IPS DF 6.9 (cell line): ENCODE measurements at regions not wholly inside any gene's neighbourhood (a gene's known extent, or its start where the extent isn't known, plus 50 kb on each side); places are given as distances from the start of the nearest gene placed in this dataset.
"Not testable (repeated sequence)": the region's sequence is repeated elsewhere in the genome, so short reads cannot be mapped to it uniquely, and the experiment has no call there.

Experiments
- DNase-seq: peaks from one replicate; pipeline ENCODE4 v3.0.0-alpha.2; 2013; ENCODE audit warnings: low read depth, low spot score
- H3K27ac ChIP-seq: one replicate; pipeline ENCODE4 v1.5.1; 2013; ENCODE audit warnings: low read length, control low read depth
- H3K27me3 ChIP-seq: 2 replicates; pipeline ENCODE4 v1.6.1; 2013; ENCODE audit warnings: mild to moderate bottlenecking, low read length; ENCODE audit not compliant: control insufficient read depth, insufficient read depth
- H3K36me3 ChIP-seq: 2 replicates; pipeline ENCODE4 v1.6.1; 2013; ENCODE audit warnings: low read length; ENCODE audit not compliant: control insufficient read depth, insufficient read depth
- H3K4me1 ChIP-seq: 2 replicates; pipeline ENCODE4 v1.6.1; 2013; ENCODE audit warnings: low read length; ENCODE audit not compliant: control insufficient read depth, insufficient read depth
- H3K4me3 ChIP-seq: 2 replicates; pipeline ENCODE4 v1.5.1; 2013; ENCODE audit warnings: mild to moderate bottlenecking, low read length
- H3K9me3 ChIP-seq: 2 replicates; pipeline ENCODE4 v1.6.1; 2013; ENCODE audit warnings: low read length, inconsistent platforms; ENCODE audit not compliant: control insufficient read depth, insufficient read depth
- WGBS: extraction: QIAGEN DNeasy Blood & Tissue Kit; methylation state at CpG from one replicate; pipeline ENCODE4 v1.1.7; 2013; ENCODE audit warnings: mixed read lengths, missing lambda C conversion rate; ENCODE audit not compliant: insufficient read length, insufficient coverage; 5-methylcytosine and 5-hydroxymethylcytosine counted together

GRCh38 chr21:16454399-16454798, 724.6 kb downstream of the USP25 start:
- DNase-seq, result no peak
- Histone ChIP-seq H3K9me3 (no peaks in the 10 kb centered on the region), H3K4me3 (no peak overlapping the region)

DNA sequence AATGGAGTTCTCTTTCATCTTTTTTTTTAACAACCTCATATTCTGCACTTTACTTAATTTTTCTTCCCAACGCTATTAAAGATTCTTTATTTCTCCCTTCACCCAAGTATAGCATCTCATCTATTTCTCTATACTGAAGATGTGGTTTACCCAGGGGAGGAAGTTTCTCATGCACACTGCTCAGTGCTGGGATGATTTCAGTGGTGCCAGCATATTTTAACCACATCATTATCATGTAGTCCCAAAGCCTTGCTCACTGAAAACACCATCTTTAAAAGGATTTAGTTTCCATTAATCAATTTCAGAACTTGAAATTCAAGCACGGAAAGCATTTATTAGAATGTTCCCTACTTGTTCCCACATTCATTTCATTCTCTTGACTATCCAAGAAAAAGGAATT, 725.7 kb downstream of the USP25 start:
- no peaks in the 10 kb centered on the region for H3K9me3 ChIP-seq
- H3K36me3 ChIP-seq, result no peaks in the 10 kb centered on the region
- WGBS, result 100% methylated on average over 1 of the region's 2 CpGs
- no peaks in the 10 kb centered on the region for H3K4me1 ChIP-seq
- no peak for DNase-seq
- H3K27me3 ChIP-seq, result no peaks in the 10 kb centered on the region
- no peak overlapping the region for H3K27ac ChIP-seq
- H3K4me3 ChIP-seq, result no peak overlapping the region

More at GRCh38 chr21:16454399-16454798, 724.6 kb downstream of the USP25 start:
- no peaks in the 10 kb centered on the region for H3K36me3 ChIP-seq
- no peaks in the 10 kb centered on the region for H3K27me3 ChIP-seq
- no peaks in the 10 kb centered on the region for H3K4me1 ChIP-seq
- H3K27ac ChIP-seq, result no peak overlapping the region

DNA sequence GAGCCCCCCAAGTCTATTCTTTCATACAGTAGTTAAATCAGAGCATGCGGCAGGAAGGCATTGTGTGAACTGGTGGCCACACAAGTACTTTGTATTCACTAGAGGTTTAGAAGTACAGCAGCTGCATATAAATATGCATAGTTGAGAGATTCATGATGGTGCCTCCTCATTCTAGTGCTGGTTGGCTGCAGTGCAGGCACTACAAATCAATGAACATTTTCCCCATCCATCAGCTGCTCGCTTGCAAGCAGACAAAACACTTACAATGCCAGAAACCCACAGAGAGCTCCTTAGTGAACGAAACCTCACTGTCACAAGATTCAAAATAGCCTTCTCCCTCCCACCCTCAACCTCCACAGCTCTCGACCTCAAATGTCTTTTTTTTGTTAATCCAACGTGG, 726.2 kb downstream of the USP25 start:
- Histone ChIP-seq H3K27ac (no peak overlapping the region), H3K36me3 (no peaks in the 10 kb centered on the region), H3K4me1 (no peaks in the 10 kb centered on the region), H3K9me3 (no peaks in the 10 kb centered on the region), H3K27me3 (no peaks in the 10 kb centered on the region), H3K4me3 (no peak overlapping the region)
- DNase-seq, result no peak
- no CpG with 5 or more reads among the region's 5 CpGs for WGBS

- Histone ChIP-seq H3K9me3 (no peaks in the 10 kb centered on the region), H3K27me3 (no peaks in the 10 kb centered on the region), H3K4me3 (no peak overlapping the region), H3K27ac (no peak overlapping the region), H3K36me3 (no peaks in the 10 kb centered on the region), H3K4me1 (no peaks in the 10 kb centered on the region)
- DNase-seq, result no peak
- WGBS, result no CpG with 5 or more reads among the region's 5 CpGs
Observed at GRCh38 chr21:16457498-16457897, 727.7 kb downstream of the USP25 start.

DNA sequence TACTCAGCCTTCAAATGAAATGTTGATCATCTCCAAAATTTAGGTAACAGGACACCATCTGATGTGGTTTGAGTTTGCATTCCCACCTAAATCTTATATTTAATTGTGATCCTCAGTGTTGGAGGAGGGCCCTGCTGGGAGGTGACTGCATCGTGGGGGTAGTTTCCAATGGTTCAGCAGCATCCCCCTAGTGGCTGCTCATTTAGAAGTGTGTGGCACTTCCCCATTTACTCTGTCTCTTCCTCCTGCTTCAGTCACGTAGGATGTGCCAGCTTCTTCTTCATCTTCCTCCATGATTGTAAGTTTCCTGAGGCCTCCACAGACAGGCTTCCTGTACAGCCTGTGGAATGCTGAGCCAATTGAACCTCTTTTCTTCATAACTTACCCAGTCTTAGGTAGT, 731.2 kb downstream of the USP25 start:
- no CpG with 5 or more reads among the region's 2 CpGs for WGBS
- H3K36me3 ChIP-seq, result no peaks in the 10 kb centered on the region
- no peak overlapping the region for H3K4me3 ChIP-seq
- H3K4me1 ChIP-seq, result no peaks in the 10 kb centered on the region
- H3K27me3 ChIP-seq, result no peaks in the 10 kb centered on the region
- H3K9me3 ChIP-seq, result no peaks in the 10 kb centered on the region
- DNase-seq, result peak; percentile 22
- H3K27ac ChIP-seq, result no peak overlapping the region

DNA sequence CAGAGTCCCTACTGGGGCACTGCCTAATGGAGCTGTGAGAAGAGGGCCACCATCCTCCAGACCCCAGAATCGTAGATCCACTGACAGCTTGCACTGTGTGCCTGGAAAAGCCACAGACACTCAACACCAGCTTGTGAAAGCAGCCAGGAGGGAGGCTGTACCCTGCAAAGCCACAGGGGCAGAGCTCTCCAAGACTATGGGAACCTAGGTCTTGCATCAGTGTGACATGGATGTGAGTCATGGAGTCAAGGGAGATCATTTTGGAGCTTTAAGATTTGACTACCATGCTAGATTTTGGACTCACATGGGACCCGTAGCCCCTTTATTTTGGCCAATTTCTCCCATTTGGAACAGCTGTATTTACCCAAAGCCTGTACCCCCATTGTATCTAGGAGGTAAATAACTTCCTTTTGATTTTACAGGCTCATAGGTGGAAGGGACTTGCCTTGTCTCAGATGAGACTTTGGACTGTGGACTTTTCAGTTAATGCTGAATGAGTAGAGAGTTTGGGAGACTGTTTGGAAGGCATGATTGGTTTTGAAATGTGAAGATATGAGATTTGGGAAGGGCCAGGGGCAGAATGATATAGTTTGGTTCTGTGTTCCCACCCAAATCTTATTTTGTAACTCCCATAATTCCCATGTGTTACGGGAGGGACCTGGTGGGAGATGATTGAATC, 734.6 kb downstream of the USP25 start:
- not testable (repeated sequence) for H3K36me3 ChIP-seq, H3K9me3 ChIP-seq, H3K27me3 ChIP-seq, DNase-seq, H3K27ac ChIP-seq, H3K4me1 ChIP-seq, H3K4me3 ChIP-seq
- no CpG with 5 or more reads among the region's 3 CpGs for WGBS

DNA sequence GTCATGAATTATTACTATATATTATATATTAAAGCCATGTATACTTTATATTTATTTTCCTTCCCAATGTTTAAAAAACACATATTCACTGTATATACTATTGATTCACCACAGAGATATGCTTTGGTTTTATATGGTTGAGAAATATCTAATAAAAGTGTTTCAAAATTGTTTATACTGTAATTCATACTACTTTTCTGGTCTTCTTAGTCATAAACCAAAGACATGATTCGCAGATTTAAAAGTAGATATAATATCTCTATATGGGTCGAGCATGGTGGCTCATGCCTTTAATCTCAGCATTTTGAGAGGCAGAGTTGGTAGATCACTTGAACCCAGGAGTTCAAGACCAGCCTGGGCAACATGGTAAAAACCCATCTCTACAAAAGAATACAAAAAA, 738.4 kb downstream of the USP25 start:
- WGBS, result no CpG with 5 or more reads among the region's 2 CpGs
- Histone ChIP-seq H3K27me3 (no peaks in the 10 kb centered on the region), H3K4me3 (no peak overlapping the region), H3K36me3 (no peaks in the 10 kb centered on the region), H3K4me1 (no peaks in the 10 kb centered on the region), H3K27ac (no peak overlapping the region), H3K9me3 (no peaks in the 10 kb centered on the region)
- DNase-seq, result no peak

GRCh38 chr21:16473988-16474387, 744.2 kb downstream of the USP25 start:
- no peak overlapping the region for H3K27ac ChIP-seq
- H3K27me3 ChIP-seq, result no peaks in the 10 kb centered on the region
- H3K36me3 ChIP-seq, result no peaks in the 10 kb centered on the region
- H3K9me3 ChIP-seq, result no peaks in the 10 kb centered on the region
- no peak for DNase-seq
- WGBS, result no CpG with 5 or more reads among the region's 2 CpGs
- no peaks in the 10 kb centered on the region for H3K4me1 ChIP-seq
- no peak overlapping the region for H3K4me3 ChIP-seq

- H3K36me3 ChIP-seq, result no peaks in the 10 kb centered on the region
- no peak overlapping the region for H3K4me3 ChIP-seq
- no peak overlapping the region for H3K27ac ChIP-seq
- no peaks in the 10 kb centered on the region for H3K9me3 ChIP-seq
- H3K27me3 ChIP-seq, result no peaks in the 10 kb centered on the region
- no CpG with 5 or more reads among the region's 2 CpGs for WGBS
- no peaks in the 10 kb centered on the region for H3K4me1 ChIP-seq
- no peak for DNase-seq
Observed at GRCh38 chr21:16476056-16476825, 746.5 kb downstream of the USP25 start.

GRCh38 chr21:16488042-16488441, 758.3 kb downstream of the USP25 start:
- Histone ChIP-seq H3K36me3 (no peaks in the 10 kb centered on the region), H3K27ac (no peak overlapping the region), H3K4me1 (no peaks in the 10 kb centered on the region), H3K27me3 (no peaks in the 10 kb centered on the region), H3K4me3 (no peak overlapping the region), H3K9me3 (no peaks in the 10 kb centered on the region)
- no CpG with 5 or more reads among the region's 2 CpGs for WGBS
- DNase-seq, result no peak

GRCh38 chr21:16492356-16492755, 762.6 kb downstream of the USP25 start:
- H3K4me3 ChIP-seq, result no peak overlapping the region
- H3K4me1 ChIP-seq, result no peaks in the 10 kb centered on the region
- no peaks in the 10 kb centered on the region for H3K9me3 ChIP-seq
- no peak overlapping the region for H3K27ac ChIP-seq
- no CpG with 5 or more reads among the region's 5 CpGs for WGBS
- DNase-seq, result no peak
- H3K36me3 ChIP-seq, result no peaks in the 10 kb centered on the region
- H3K27me3 ChIP-seq, result no peaks in the 10 kb centered on the region
